Thyroid gland (tissue), 4 donors: ENCODE measurements at regions not wholly inside any gene's neighbourhood (a gene's known extent, or its start where the extent isn't known, plus 50 kb on each side); places are given as distances from the start of the nearest gene placed in this dataset.

ENCODE experiments used
- POLR2A ChIP-seq, 2 donors: fragments of 450-650 bp; IDR thresholded peaks; one replicate each; pipeline ENCODE4 v1.6.1; 2017; ENCODE audit warnings: antibody characterized with exemption in 2 of 2, mild to moderate bottlenecking in 2 of 2, moderate library complexity in 1 of 2
- TF ChIP-seq, protein P1 (sequence below), 6 experiments: fragments of 200-600 bp in 3 of 6; fragments of 450-650 bp in 3 of 6; sonication (generic) in 3 of 6; IDR thresholded peaks; one replicate each; pipeline ENCODE4 v1.5.1; 2016 to 2019; ENCODE audit warnings: antibody characterized with exemption in 6 of 6, mild to moderate bottlenecking in 2 of 6, inconsistent platforms in 1 of 6, moderate library complexity in 1 of 6

DNA sequence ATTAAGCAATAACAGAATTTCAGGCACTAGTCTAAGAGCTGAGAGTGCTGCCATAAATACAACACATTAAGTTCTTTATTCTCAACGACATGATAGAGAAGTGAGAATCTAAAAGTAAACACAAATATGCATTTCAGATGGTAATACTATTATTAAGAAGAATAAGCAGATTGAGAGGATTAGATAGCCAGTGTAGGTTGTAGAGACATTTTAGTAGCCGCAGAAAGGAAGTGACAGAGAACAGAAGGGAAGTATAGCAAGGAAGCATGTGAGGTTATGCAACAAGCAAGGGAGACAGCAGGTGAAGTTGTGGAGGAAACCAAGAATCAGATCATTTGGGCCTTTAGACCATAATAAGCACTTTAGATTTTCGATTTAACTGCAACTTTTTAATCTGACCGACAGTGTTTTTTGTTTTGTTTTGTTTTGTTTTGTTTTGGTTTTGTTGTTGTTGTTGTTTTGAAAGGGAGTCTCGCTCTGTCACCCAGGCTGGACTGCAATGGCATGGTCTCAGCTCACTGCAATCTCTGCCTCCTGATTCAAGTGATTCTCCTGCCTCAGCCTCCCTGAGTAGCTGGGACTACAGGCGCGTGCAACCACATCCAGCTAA, 737.0 kb upstream of the ADGRB3 start:
- TF ChIP-seq, protein P1, sequence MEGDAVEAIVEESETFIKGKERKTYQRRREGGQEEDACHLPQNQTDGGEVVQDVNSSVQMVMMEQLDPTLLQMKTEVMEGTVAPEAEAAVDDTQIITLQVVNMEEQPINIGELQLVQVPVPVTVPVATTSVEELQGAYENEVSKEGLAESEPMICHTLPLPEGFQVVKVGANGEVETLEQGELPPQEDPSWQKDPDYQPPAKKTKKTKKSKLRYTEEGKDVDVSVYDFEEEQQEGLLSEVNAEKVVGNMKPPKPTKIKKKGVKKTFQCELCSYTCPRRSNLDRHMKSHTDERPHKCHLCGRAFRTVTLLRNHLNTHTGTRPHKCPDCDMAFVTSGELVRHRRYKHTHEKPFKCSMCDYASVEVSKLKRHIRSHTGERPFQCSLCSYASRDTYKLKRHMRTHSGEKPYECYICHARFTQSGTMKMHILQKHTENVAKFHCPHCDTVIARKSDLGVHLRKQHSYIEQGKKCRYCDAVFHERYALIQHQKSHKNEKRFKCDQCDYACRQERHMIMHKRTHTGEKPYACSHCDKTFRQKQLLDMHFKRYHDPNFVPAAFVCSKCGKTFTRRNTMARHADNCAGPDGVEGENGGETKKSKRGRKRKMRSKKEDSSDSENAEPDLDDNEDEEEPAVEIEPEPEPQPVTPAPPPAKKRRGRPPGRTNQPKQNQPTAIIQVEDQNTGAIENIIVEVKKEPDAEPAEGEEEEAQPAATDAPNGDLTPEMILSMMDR (IDR thresholded peaks at IDR 0.05): no peak
- no peak for TF ChIP-seq POLR2A (IDR thresholded peaks at IDR 0.05)
